Activated T-cell treated with anti-CD3 and anti-CD28 coated beads, Interleukin-2, amount 50 U/mL, for 4 hours (primary cell): ENCODE measurements at regions not wholly inside any gene's neighbourhood (a gene's known extent, or its start where the extent isn't known, plus 50 kb on each side); places are given as distances from the start of the nearest gene placed in this dataset.
"Not testable (repeated sequence)": the region's sequence is repeated elsewhere in the genome, so short reads cannot be mapped to it uniquely, and the experiment has no call there.

Source experiments
- ATAC-seq, 2 donors: fragments of 200-7000 bp; cut with Tn5 transposase; one replicate each; pipeline ENCODE4 v1.10.0; 2021
- DNase-seq: peaks from one replicate; pipeline ENCODE4 v3.0.0-alpha.2; 2020
- H3K27me3 Mint-ChIP-seq: one replicate; pipeline ENCODE4 v1.8.0; 2021; ENCODE audit warnings: low read depth, mixed read lengths
- H3K36me3 Mint-ChIP-seq: one replicate; pipeline ENCODE4 v1.8.0; 2022; ENCODE audit warnings: mixed read lengths; ENCODE audit not compliant: insufficient read depth
- H3K4me1 Mint-ChIP-seq: one replicate; pipeline ENCODE4 v1.8.0; 2021; ENCODE audit warnings: low read depth, mixed read lengths
- H3K4me3 Mint-ChIP-seq: one replicate; pipeline ENCODE4 v1.8.0; 2021; ENCODE audit warnings: mild to moderate bottlenecking, moderate library complexity, mixed read lengths
- H3K9me3 Mint-ChIP-seq: one replicate; pipeline ENCODE4 v1.8.0; 2021; ENCODE audit warnings: mixed read lengths

DNA sequence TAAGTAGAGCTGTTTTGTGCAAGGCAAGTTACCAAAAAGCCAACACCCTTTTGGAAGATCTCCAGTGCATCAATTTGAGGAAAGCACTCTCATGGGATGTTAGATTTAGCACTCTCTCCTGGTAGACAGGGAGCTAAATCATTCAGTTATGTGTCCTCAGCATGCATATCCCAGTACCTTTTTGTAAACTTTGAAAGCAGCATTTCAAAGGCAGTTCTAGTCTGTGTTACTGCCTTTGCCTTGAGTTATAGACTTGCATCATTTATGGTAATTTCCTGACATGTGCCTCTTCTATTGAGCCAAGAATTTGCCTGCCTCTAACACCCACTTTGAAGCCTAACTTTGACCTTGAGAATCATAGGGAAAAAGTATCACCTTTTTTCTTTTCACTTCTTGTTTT is 120.6 kb downstream of the KIF4B start:
- H3K36me3 Mint-ChIP-seq, result no peaks in the 10 kb centered on the region
- peaks cover 13% of the 10 kb centered on the region for H3K27me3 Mint-ChIP-seq
- no peaks in the 10 kb centered on the region for H3K9me3 Mint-ChIP-seq
- no peak for DNase-seq
- no peak for ATAC-seq
- H3K4me3 Mint-ChIP-seq, result no peak overlapping the region
- H3K4me1 Mint-ChIP-seq, result no peaks in the 10 kb centered on the region

DNA sequence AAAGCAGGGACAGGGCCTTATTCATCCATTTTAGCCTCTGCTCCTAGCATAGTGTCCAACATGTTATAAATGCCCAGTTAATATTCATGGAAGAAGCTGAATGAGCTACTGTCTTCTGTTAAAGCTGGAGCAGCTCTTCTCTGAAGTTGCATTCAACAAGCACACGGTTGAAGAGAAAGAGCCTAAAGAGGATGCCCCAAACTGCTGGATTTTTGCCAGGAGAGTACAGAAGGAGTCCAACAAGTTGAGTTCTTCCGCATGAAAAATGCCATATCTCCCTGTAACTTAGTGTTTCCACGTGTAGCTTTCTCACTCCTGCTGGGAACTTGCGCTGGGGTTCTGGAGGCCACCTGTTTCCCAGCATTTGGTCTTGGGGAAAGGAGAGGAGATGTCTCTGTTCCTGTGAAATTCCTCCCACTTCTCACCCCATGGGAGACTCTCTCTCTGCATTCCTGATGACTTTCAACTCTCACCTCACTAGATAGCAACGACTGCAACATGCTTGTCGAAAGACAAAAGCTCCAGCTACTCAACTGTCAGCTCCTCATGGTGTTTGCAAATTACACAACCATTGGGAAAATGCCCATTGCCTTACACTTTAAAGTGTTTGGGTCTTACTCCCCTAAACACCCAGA is 122.8 kb downstream of the KIF4B start:
- DNase-seq, result no peak
- H3K9me3 Mint-ChIP-seq, result no peaks in the 10 kb centered on the region
- no peaks in the 10 kb centered on the region for H3K4me1 Mint-ChIP-seq
- peaks cover 17% of the 10 kb centered on the region for H3K27me3 Mint-ChIP-seq
- H3K4me3 Mint-ChIP-seq, result no peak overlapping the region
- H3K36me3 Mint-ChIP-seq, result no peaks in the 10 kb centered on the region
- ATAC-seq, result no peak

DNA sequence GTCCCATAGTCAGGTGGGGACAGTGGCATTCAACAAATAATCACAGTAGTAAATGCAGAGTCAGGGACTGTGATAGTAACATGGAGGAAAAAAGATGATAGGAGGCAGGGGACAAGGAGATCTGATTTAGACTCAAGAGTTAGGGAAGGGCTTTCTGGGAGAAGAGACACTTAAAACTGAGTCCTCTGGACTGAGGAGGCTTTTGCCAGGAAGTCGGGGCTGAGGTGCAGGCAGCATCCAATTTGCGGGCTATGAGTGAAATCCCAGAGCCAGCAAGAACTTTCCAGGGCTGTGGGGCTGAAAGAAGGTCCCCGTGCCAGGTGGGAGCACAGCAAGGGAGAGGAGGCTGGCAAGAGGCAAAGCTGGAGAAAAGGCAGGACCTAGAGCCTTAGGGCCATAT is 124.1 kb downstream of the KIF4B start:
- no peak overlapping the region for H3K4me3 Mint-ChIP-seq
- DNase-seq (no peak), ATAC-seq (no peak)
- H3K4me1 Mint-ChIP-seq, result no peaks in the 10 kb centered on the region
- H3K27me3 Mint-ChIP-seq, result peaks cover 12% of the 10 kb centered on the region
- no peaks in the 10 kb centered on the region for H3K9me3 Mint-ChIP-seq
- no peaks in the 10 kb centered on the region for H3K36me3 Mint-ChIP-seq

- Mint-ChIP-seq H3K36me3 (no peaks in the 10 kb centered on the region), H3K27me3 (peaks cover 15% of the 10 kb centered on the region), H3K4me1 (no peaks in the 10 kb centered on the region), H3K4me3 (no peak overlapping the region), H3K9me3 (no peaks in the 10 kb centered on the region)
- DNase-seq (no peak), ATAC-seq (no peak)
These were observed 127.1 kb downstream of the KIF4B start for GRCh38 chr5:155140646-155141045.

DNA sequence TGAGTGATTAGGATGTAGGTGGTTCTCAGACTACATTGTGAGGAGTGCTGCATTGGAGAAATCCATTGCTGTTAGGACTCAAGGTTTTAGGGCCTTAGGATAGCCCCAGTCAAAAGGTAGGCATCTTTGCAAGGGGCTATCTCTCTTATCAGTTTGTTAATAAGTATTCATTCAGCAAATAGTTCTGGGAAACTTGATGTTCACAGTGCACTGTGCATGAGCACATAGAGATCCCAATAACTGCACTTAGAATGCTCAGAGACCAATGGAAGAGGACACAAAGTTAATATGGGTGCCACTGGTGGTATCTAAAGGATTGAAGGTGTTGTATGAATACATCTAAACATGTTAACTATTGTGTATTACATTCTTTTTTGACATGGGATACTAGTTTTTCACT is 131.4 kb downstream of the KIF4B start:
- Mint-ChIP-seq H3K4me3 (no peak overlapping the region), H3K27me3 (peaks cover 2% of the 10 kb centered on the region), H3K4me1 (no peaks in the 10 kb centered on the region), H3K9me3 (no peaks in the 10 kb centered on the region), H3K36me3 (no peaks in the 10 kb centered on the region)
- no peak for ATAC-seq
- DNase-seq, result no peak

- no peaks in the 10 kb centered on the region for H3K36me3 Mint-ChIP-seq
- peaks cover 2% of the 10 kb centered on the region for H3K27me3 Mint-ChIP-seq
- DNase-seq, result no peak
- H3K4me3 Mint-ChIP-seq, result no peak overlapping the region
- no peaks in the 10 kb centered on the region for H3K9me3 Mint-ChIP-seq
- no peaks in the 10 kb centered on the region for H3K4me1 Mint-ChIP-seq
- no peak for ATAC-seq
These were observed 133.7 kb downstream of the KIF4B start for GRCh38 chr5:155147222-155147621.

DNA sequence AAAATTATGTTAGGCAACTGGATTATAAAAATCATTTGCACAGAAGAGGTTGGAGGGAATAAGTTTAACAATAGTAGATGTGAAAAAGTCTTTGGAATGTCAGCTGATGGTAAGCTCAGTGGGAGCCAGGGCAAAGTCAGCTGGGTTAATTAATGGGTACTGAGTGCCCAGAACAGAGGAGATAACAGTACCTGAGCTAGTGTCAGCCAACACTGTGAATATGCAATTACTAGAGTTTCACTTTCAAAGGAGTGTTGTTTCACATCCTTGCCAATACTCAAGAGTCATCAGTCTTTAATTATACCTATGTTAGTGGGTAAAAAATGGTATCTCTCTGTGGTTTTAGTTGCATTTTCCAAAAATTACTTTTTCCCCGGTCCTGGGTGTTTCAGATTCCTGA is 135.1 kb downstream of the KIF4B start:
- no peaks in the 10 kb centered on the region for H3K4me1 Mint-ChIP-seq
- no peaks in the 10 kb centered on the region for H3K9me3 Mint-ChIP-seq
- H3K4me3 Mint-ChIP-seq, result no peak overlapping the region
- peaks cover 2% of the 10 kb centered on the region for H3K27me3 Mint-ChIP-seq
- ATAC-seq (no peak), DNase-seq (no peak)
- no peaks in the 10 kb centered on the region for H3K36me3 Mint-ChIP-seq

DNA sequence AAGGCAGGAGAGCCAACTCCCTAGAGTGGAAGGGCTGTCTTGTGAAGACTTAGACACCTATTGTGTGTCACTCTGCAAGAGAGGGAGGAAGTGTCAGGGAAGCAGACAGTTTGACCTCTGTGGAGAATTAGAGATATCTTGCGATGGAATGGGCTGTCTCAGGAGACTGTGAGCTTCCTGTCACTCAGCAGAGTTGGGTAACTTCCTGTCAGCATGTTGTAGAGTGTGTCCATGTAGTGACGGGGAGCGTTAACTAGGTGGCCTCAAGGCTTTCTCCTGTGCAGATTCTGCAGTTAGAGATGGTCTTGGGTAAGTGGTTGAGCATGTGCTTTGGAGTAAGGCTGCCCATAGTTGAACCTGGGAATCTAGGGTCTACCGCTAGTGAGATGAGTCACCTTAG is 136.5 kb downstream of the KIF4B start:
- Mint-ChIP-seq H3K4me3 (no peak overlapping the region), H3K27me3 (peaks cover under 1% of the 10 kb centered on the region), H3K36me3 (no peaks in the 10 kb centered on the region), H3K9me3 (no peaks in the 10 kb centered on the region), H3K4me1 (no peaks in the 10 kb centered on the region)
- DNase-seq (no peak), ATAC-seq (no peak)

- ATAC-seq, result no peak
- H3K4me1 Mint-ChIP-seq, result no peaks in the 10 kb centered on the region
- no peak for DNase-seq
- H3K4me3 Mint-ChIP-seq, result no peak overlapping the region
- H3K27me3 Mint-ChIP-seq, result no peaks in the 10 kb centered on the region
- no peaks in the 10 kb centered on the region for H3K36me3 Mint-ChIP-seq
- H3K9me3 Mint-ChIP-seq, result no peaks in the 10 kb centered on the region
These were observed 141.4 kb downstream of the KIF4B start for GRCh38 chr5:155154973-155155372.

- H3K27me3 Mint-ChIP-seq, H3K36me3 Mint-ChIP-seq, ATAC-seq, DNase-seq, H3K9me3 Mint-ChIP-seq, H3K4me1 Mint-ChIP-seq, H3K4me3 Mint-ChIP-seq: not testable (repeated sequence)
These were observed 149.5 kb downstream of the KIF4B start for GRCh38 chr5:155163084-155163483.

GRCh38 chr5:155167736-155168135 is 154.2 kb downstream of the KIF4B start:
- no peaks in the 10 kb centered on the region for H3K36me3 Mint-ChIP-seq
- H3K4me3 Mint-ChIP-seq, result no peak overlapping the region
- peaks cover 7% of the 10 kb centered on the region for H3K27me3 Mint-ChIP-seq
- no peaks in the 10 kb centered on the region for H3K4me1 Mint-ChIP-seq
- DNase-seq (no peak), ATAC-seq (no peak)
- H3K9me3 Mint-ChIP-seq, result peaks cover 5% of the 10 kb centered on the region

- no peaks in the 10 kb centered on the region for H3K27me3 Mint-ChIP-seq
- no peaks in the 10 kb centered on the region for H3K4me1 Mint-ChIP-seq
- ATAC-seq, result no peak
- no peak for DNase-seq
- no peaks in the 10 kb centered on the region for H3K36me3 Mint-ChIP-seq
- peaks cover 15% of the 10 kb centered on the region for H3K9me3 Mint-ChIP-seq
- no peak overlapping the region for H3K4me3 Mint-ChIP-seq
These were observed 168.0 kb downstream of the KIF4B start for GRCh38 chr5:155181542-155181941.

DNA sequence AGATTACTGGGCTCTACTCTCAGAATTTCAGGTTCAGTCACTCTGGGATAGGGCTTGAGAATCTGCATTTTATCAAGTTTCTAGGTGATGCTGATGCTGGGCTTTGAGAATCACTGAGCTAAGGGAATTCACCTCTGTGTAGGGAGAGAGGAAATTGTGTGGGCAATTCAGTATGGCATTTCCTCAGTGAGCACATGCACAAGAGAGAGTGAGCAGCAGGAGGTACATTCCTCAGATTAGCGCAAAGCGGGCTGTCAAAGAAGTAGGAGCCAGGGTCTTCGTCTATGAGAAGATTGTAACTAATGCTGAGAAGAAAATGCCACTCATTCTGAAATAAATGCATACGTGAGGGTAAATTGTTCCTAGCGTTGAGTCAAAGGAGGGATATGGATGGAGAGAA is 175.9 kb downstream of the KIF4B start:
- H3K27me3 Mint-ChIP-seq, result peaks cover 6% of the 10 kb centered on the region
- H3K4me3 Mint-ChIP-seq, result no peak overlapping the region
- H3K36me3 Mint-ChIP-seq, result no peaks in the 10 kb centered on the region
- ATAC-seq (no peak), DNase-seq (no peak)
- no peaks in the 10 kb centered on the region for H3K4me1 Mint-ChIP-seq
- no peaks in the 10 kb centered on the region for H3K9me3 Mint-ChIP-seq

- Mint-ChIP-seq H3K9me3 (no peaks in the 10 kb centered on the region), H3K4me3 (no peak overlapping the region), H3K4me1 (no peaks in the 10 kb centered on the region), H3K36me3 (no peaks in the 10 kb centered on the region), H3K27me3 (peaks cover 6% of the 10 kb centered on the region)
- no peak for DNase-seq
- ATAC-seq, result no peak
These were observed 176.4 kb downstream of the KIF4B start for GRCh38 chr5:155189981-155190380.

- ATAC-seq, result no peak
- DNase-seq, result no peak
- no peaks in the 10 kb centered on the region for H3K9me3 Mint-ChIP-seq
- no peaks in the 10 kb centered on the region for H3K36me3 Mint-ChIP-seq
- H3K27me3 Mint-ChIP-seq, result peaks cover 6% of the 10 kb centered on the region
- no peak overlapping the region for H3K4me3 Mint-ChIP-seq
- no peaks in the 10 kb centered on the region for H3K4me1 Mint-ChIP-seq
These were observed 179.5 kb downstream of the KIF4B start for GRCh38 chr5:155193029-155193428.
